Erythroblast (primary cell): ENCODE measurements at regions not wholly inside any gene's neighbourhood (a gene's known extent, or its start where the extent isn't known, plus 50 kb on each side); places are given as distances from the start of the nearest gene placed in this dataset.

Experiments used
- GATA1 ChIP-seq: IDR thresholded peaks from 2 replicates; pipeline ENCODE4 v1.6.1; 2011; ENCODE audit warnings: low read depth, mild to moderate bottlenecking, control low read depth, low read length, moderate library complexity
- POLR2A ChIP-seq: IDR thresholded peaks from 2 replicates; pipeline ENCODE4 v1.6.1; 2011; ENCODE audit warnings: mild to moderate bottlenecking, low read length

DNA sequence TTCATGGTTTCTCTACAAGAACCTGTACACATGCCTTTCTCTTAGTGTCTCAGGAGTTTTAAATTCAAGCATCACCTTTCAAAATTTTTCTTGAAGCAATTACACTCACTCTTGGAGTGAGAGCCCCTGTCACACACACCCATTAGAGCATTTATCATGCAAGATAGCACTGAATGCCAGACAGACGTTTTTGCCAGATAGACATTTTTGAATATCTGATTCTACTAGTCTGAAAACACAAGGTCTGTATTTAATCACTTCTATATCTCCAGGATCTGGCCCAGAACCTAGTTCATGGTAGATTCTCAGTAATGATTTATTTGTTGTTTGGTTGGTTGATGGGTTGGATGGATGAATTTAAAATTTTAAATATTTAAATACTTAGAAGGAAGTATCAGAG is 60.9 kb upstream of the PDE1C start:
- TF ChIP-seq POLR2A (no peak), GATA1 (no peak)
